ENCODE measurements at regions not wholly inside any gene's neighbourhood (a gene's known extent, or its start where the extent isn't known, plus 50 kb on each side); places are given as distances from the start of the nearest gene placed in this dataset.
A peak's percentile ranks its signal among the peaks of the same experiment; 100 is the strongest.

DNA sequence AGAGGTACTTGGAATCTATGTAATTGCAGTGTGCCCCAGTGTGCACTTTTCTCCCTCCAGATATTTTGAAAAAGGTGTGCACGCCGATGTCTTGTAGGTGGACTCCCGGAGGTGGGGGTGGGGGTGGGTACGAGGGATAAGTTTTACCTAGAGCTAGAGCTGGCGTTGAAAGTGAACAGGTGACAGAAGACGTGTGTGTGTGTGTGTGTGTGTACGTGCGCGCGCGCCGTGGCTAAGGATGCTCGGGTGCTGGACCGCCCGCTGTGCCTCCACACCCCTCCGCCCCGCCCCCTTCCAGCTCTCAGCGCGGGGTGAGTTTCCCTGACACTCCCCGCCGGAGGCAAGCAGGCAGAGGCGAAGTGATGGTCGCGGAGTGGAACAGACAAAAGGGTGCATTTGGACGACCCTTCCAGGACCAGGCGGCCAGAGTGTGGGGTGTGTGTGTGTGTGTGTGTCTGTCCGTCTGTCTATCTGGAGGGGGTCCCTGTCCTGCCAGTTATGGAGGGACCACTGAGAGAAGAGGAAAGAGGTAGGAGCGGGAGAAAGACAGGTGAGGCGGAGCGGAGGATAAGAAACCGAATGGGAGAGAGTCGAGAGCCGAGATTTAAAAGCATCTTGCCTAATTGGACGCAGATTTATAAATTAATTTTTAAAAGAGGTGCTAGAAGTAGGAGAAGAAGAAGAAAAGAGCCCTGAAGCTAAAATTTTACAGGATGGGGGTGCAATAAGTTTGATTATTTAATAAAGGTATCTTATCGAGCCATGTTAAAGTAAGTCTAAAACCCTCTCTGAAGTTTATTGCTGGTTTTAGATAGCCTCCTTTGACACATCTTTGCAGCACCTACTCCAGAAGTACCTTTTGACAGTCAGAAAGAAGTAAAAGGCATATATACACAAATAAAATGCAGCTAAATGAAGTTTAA is 335.8 kb upstream of the THRB start:
- Histone ChIP-seq H3K27me3 (ENCODE audit: insufficient read depth, low read depth, low read length) (peaks cover 22% of the 10 kb centered on the region), H2AFZ (ENCODE audit: low read depth, low read length) (no peak overlapping the region), H3K4me3 (ENCODE audit: low read length) (peak overlapping the region; percentile 83), H3K36me3 (ENCODE audit: insufficient read depth, low read length) (no peaks in the 10 kb centered on the region), H3K4me2 (ENCODE audit: low read length) (peak overlapping the region; percentile 84), H3K9ac (ENCODE audit: low read length) (peak overlapping the region; percentile 71), H3K9me2 (ENCODE audit: insufficient read depth, low read length) (no peaks in the 10 kb centered on the region), H3K79me2 (replicated peaks; ENCODE audit: insufficient read depth, low read length) (no peaks in the 10 kb centered on the region), H4K20me1 (ENCODE audit: insufficient read depth) (no peaks in the 10 kb centered on the region), H3K9me3 (ENCODE audit: low read length) (no peaks in the 10 kb centered on the region), H3K27ac (ENCODE audit: low read length) (no peak overlapping the region), H3F3A (ENCODE audit: insufficient read depth, low read length, poor library complexity, severe bottlenecking) (no peaks in the 10 kb centered on the region)
- TF ChIP-seq MXI1 (conservative IDR thresholded peaks at IDR 0.05; ENCODE audit: poor library complexity, severe bottlenecking) (no peak), RAD21 (conservative IDR thresholded peaks at IDR 0.05) (peak; percentile 12)

DNA sequence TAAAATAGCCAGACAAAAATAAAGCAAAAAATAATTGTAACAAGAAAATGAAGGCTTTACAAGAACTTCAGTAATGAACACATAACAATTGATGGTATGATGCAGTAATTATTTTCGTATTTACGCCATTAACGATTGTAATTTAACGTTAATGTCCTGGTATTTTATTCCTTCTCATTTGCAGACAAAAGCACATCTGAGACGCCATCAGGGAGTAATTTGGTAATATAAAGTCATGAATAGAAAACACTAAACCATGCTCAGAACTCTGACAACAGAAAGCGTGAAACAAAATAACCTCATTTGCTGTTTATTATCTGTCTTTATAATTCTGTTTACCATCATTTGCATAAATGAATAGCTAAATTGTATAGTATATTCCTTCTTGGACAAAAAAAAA is 336.6 kb upstream of the THRB start:
- TF ChIP-seq EP300 (conservative IDR thresholded peaks at IDR 0.05; ENCODE audit: poor library complexity, severe bottlenecking) (no peak), SMC3 (conservative IDR thresholded peaks at IDR 0.05; ENCODE audit: poor library complexity) (no peak), TAF1 (IDR thresholded peaks at IDR 0.05; ENCODE audit: low read depth) (no peak), CTCF (IDR thresholded peaks at IDR 0.05; ENCODE audit: poor library complexity, severe bottlenecking) (no peak), MXI1 (conservative IDR thresholded peaks at IDR 0.05; ENCODE audit: poor library complexity, severe bottlenecking) (no peak), EZH2 (IDR thresholded peaks at IDR 0.05; ENCODE audit: borderline replicate concordance, insufficient read depth, low read length, poor library complexity, severe bottlenecking) (no peak), POLR2AphosphoS5 (IDR thresholded peaks at IDR 0.05) (no peak), RAD21 (conservative IDR thresholded peaks at IDR 0.05) (no peak)
- TF ChIP-seq, protein P1, sequence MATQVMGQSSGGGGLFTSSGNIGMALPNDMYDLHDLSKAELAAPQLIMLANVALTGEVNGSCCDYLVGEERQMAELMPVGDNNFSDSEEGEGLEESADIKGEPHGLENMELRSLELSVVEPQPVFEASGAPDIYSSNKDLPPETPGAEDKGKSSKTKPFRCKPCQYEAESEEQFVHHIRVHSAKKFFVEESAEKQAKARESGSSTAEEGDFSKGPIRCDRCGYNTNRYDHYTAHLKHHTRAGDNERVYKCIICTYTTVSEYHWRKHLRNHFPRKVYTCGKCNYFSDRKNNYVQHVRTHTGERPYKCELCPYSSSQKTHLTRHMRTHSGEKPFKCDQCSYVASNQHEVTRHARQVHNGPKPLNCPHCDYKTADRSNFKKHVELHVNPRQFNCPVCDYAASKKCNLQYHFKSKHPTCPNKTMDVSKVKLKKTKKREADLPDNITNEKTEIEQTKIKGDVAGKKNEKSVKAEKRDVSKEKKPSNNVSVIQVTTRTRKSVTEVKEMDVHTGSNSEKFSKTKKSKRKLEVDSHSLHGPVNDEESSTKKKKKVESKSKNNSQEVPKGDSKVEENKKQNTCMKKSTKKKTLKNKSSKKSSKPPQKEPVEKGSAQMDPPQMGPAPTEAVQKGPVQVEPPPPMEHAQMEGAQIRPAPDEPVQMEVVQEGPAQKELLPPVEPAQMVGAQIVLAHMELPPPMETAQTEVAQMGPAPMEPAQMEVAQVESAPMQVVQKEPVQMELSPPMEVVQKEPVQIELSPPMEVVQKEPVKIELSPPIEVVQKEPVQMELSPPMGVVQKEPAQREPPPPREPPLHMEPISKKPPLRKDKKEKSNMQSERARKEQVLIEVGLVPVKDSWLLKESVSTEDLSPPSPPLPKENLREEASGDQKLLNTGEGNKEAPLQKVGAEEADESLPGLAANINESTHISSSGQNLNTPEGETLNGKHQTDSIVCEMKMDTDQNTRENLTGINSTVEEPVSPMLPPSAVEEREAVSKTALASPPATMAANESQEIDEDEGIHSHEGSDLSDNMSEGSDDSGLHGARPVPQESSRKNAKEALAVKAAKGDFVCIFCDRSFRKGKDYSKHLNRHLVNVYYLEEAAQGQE (IDR thresholded peaks at IDR 0.05; ENCODE audit: borderline replicate concordance): no peak
- Histone ChIP-seq H4K20me1 (ENCODE audit: insufficient read depth) (no peaks in the 10 kb centered on the region), H3K9me3 (ENCODE audit: low read length) (no peaks in the 10 kb centered on the region), H3K79me2 (replicated peaks; ENCODE audit: insufficient read depth, low read length) (no peaks in the 10 kb centered on the region), H3K4me2 (ENCODE audit: low read length) (peak overlapping the region; percentile 84), H3K27ac (ENCODE audit: low read length) (no peak overlapping the region), H3K36me3 (ENCODE audit: insufficient read depth, low read length) (no peaks in the 10 kb centered on the region), H2AFZ (ENCODE audit: low read depth, low read length) (no peak overlapping the region), H3F3A (ENCODE audit: insufficient read depth, low read length, poor library complexity, severe bottlenecking) (no peaks in the 10 kb centered on the region), H3K4me3 (ENCODE audit: low read length) (peak overlapping the region; percentile 83), H3K9me2 (ENCODE audit: insufficient read depth, low read length) (no peaks in the 10 kb centered on the region), H3K27me3 (ENCODE audit: insufficient read depth, low read depth, low read length) (peaks cover 22% of the 10 kb centered on the region), H3K9ac (ENCODE audit: low read length) (peak overlapping the region; percentile 71)
